HG03135 (cell line): ENCODE measurements at regions not wholly inside any gene's neighbourhood (a gene's known extent, or its start where the extent isn't known, plus 50 kb on each side); places are given as distances from the start of the nearest gene placed in this dataset.

Experiments
- ATAC-seq: cut with Tn5 transposase; IDR thresholded peaks from one replicate; pipeline ENCODE4 v1.9.1; 2021; ENCODE audit warnings: mild to moderate bottlenecking, moderate library complexity; ENCODE audit not compliant: unreplicated experiment

- ATAC-seq: no peak
Observed at GRCh38 chr11:100636536-100636935, 50.6 kb upstream of the ARHGAP42 start.
